RWPE1 (cell line): ENCODE measurements at regions not wholly inside any gene's neighbourhood (a gene's known extent, or its start where the extent isn't known, plus 50 kb on each side); places are given as distances from the start of the nearest gene placed in this dataset.

ENCODE experiments used
- CTCF ChIA-PET: fragments of 350-600 bp; sonication (Branson Sonifier 250); formaldehyde crosslinking; extraction: SDS; loops from one replicate; lab custom pipeline; 2021; lab: Yijun Ruan, JAX
- POLR2A ChIA-PET: fragments of 400-600 bp; formaldehyde crosslinking; extraction: SDS; loops from one replicate; lab custom pipeline; 2020; ENCODE audit warnings: antibody characterized with exemption; ENCODE audit not compliant: low non-redundant PET; lab: Yijun Ruan, JAX
- DNase-seq: peaks from one replicate; pipeline ENCODE4 v3.0.0; 2012; ENCODE audit warnings: low spot score
- H3K27ac ChIP-seq: fragments of 450-650 bp; 2 replicates; pipeline ENCODE4 v1.5.1; 2017
- CTCF ChIP-seq: fragments of 450-650 bp; conservative IDR thresholded peaks from 2 replicates; pipeline ENCODE4 v1.5.1; 2017; ENCODE audit warnings: low read depth, mild to moderate bottlenecking

- DNase-seq = no peak
- ChIA-PET CTCF (no interaction called here), POLR2A (no interaction called here)
Measured at GRCh38 chr2:795531-796041, 118.4 kb upstream of the TMEM18 start.

GRCh38 chr2:794554-795241 is 117.5 kb upstream of the TMEM18 start:
- DNase-seq = no peak
- ChIA-PET CTCF (interaction anchor here (0.6 kb wide), 1 partner anchor 13 kb away, joined by 3 read pairs; no protein-coding TSS in a partner anchor), POLR2A (no interaction called here)
- H3K27ac ChIP-seq = no peak overlapping the region
- no peak for TF ChIP-seq CTCF

More at GRCh38 chr2:795531-796041, 118.4 kb upstream of the TMEM18 start:
- TF ChIP-seq CTCF = no peak
- no peak overlapping the region for H3K27ac ChIP-seq

- POLR2A ChIA-PET = no interaction called here
- CTCF ChIA-PET = no interaction called here
- no peak for DNase-seq
- no peak overlapping the region for H3K27ac ChIP-seq
- no peak for TF ChIP-seq CTCF
Measured at GRCh38 chr2:793236-793635, 116.0 kb upstream of the TMEM18 start.

- TF ChIP-seq CTCF = no peak
- ChIA-PET POLR2A (no interaction called here), CTCF (no interaction called here)
- no peak for DNase-seq
- no peak overlapping the region for H3K27ac ChIP-seq
Measured at GRCh38 chr2:792687-793086, 115.5 kb upstream of the TMEM18 start.

- CTCF ChIA-PET = no interaction called here
- POLR2A ChIA-PET = no interaction called here
- H3K27ac ChIP-seq = no peak overlapping the region
- TF ChIP-seq CTCF = no peak
- DNase-seq = no peak
Measured at GRCh38 chr2:790634-791245, 113.5 kb upstream of the TMEM18 start.

GRCh38 chr2:790081-790480 is 112.9 kb upstream of the TMEM18 start:
- no peak for DNase-seq
- POLR2A ChIA-PET = no interaction called here
- no peak for TF ChIP-seq CTCF
- CTCF ChIA-PET = no interaction called here
- H3K27ac ChIP-seq = no peak overlapping the region
